HCT116 (cell line): ENCODE measurements at regions not wholly inside any gene's neighbourhood (a gene's known extent, or its start where the extent isn't known, plus 50 kb on each side); places are given as distances from the start of the nearest gene placed in this dataset.

Source experiments
- CTCF ChIP-seq, 3 experiments: fragments of 200-600 bp in 1 of 3; sonication (generic) in 1 of 3; IDR thresholded peaks in 2 of 3; conservative IDR thresholded peaks in 1 of 3; 2 replicates each; pipeline ENCODE4 v1.5.1; 2012 to 2017; ENCODE audit warnings: low read depth in 2 of 3, low read length in 2 of 3, antibody characterized with exemption in 1 of 3, borderline replicate concordance in 1 of 3, control low read depth in 1 of 3, mild to moderate bottlenecking in 1 of 3, mixed read lengths in 1 of 3, mixed run types in 1 of 3, moderate library complexity in 1 of 3; ENCODE audit not compliant: insufficient read depth in 1 of 3
- EZH2 ChIP-seq: fragments of 200-600 bp; sonication (generic); IDR thresholded peaks from 2 replicates; pipeline ENCODE4 v1.6.1; 2017; ENCODE audit warnings: antibody characterized with exemption, mixed run types
- RAD21 ChIP-seq: IDR thresholded peaks from 2 replicates; pipeline ENCODE4 v1.6.1; 2012; ENCODE audit warnings: low read depth, mild to moderate bottlenecking
- YY1 ChIP-seq: IDR thresholded peaks from 2 replicates; pipeline ENCODE4 v1.6.1; 2011; ENCODE audit warnings: low read length, low read depth, moderate library complexity, mild to moderate bottlenecking; ENCODE audit not compliant: insufficient replicate concordance; ENCODE audit errors: extremely low read depth

- TF ChIP-seq CTCF (IDR thresholded peaks at IDR 0.05 in 2 of 3, conservative IDR thresholded peaks at IDR 0.05 in 1 of 3; ENCODE audit: borderline replicate concordance in 1 of 3, insufficient read depth in 1 of 3, low read depth in 2 of 3, low read length in 2 of 3) (no peak), RAD21 (no peak), EZH2 (no peak), YY1 (no peak)
Measured at GRCh38 chr6:69489970-69490369, 306.8 kb downstream of the LMBRD1 start.
